ENCODE measurements at regions not wholly inside any gene's neighbourhood (a gene's known extent, or its start where the extent isn't known, plus 50 kb on each side); places are given as distances from the start of the nearest gene placed in this dataset.

- ChIA-PET POLR2A (no interaction called here), CTCF (interaction anchor here (1.9 kb wide), 1 partner anchor 19 kb away, joined by 11 read pairs; no protein-coding TSS in a partner anchor)
- Mint-ChIP-seq H3K27me3 (ENCODE audit: low read depth) (no peaks in the 10 kb centered on the region), H3K27ac (no peak overlapping the region), H3K9me3 (no peaks in the 10 kb centered on the region), H3K36me3 (no peaks in the 10 kb centered on the region), H3K4me1 (peaks cover 31% of the 10 kb centered on the region), H3K4me3 (no peak overlapping the region)
- ATAC-seq (no peak), DNase-seq (ENCODE audit: low spot score) (no peak)
- TF ChIP-seq SMAD4 (CRISPR knock-in tag; IDR thresholded peaks at IDR 0.05) (no peak), STAT6 (CRISPR knock-in tag; conservative IDR thresholded peaks at IDR 0.05; ENCODE audit: low read depth) (no peak), ATF6 (CRISPR knock-in tag; IDR thresholded peaks at IDR 0.05) (no peak), NR1H2 (CRISPR knock-in tag; IDR thresholded peaks at IDR 0.05) (no peak), ATF2 (CRISPR knock-in tag; IDR thresholded peaks at IDR 0.05; ENCODE audit: borderline replicate concordance, low read depth) (no peak), FOXJ3 (CRISPR knock-in tag; IDR thresholded peaks at IDR 0.05; ENCODE audit: borderline replicate concordance) (no peak), KAT7 (CRISPR knock-in tag; IDR thresholded peaks at IDR 0.05; ENCODE audit: borderline replicate concordance) (no peak), GRHL2 (CRISPR knock-in tag; IDR thresholded peaks at IDR 0.05; ENCODE audit: insufficient replicate concordance, severe bottlenecking) (no peak), RELA (CRISPR knock-in tag; IDR thresholded peaks at IDR 0.05; ENCODE audit: borderline replicate concordance) (no peak), PREB (CRISPR knock-in tag; IDR thresholded peaks at IDR 0.05; ENCODE audit: borderline replicate concordance) (no peak), NFYB (CRISPR knock-in tag; conservative IDR thresholded peaks at IDR 0.05; ENCODE audit: low read depth) (no peak), E2F5 (CRISPR knock-in tag; IDR thresholded peaks at IDR 0.05) (no peak), SMAD3 (CRISPR knock-in tag; IDR thresholded peaks at IDR 0.05; ENCODE audit: borderline replicate concordance) (no peak), NFATC4 (CRISPR knock-in tag; IDR thresholded peaks at IDR 0.05) (no peak), ZNF232 (CRISPR knock-in tag; IDR thresholded peaks at IDR 0.05) (no peak)
These were observed 50.9 kb upstream of the RTL6 start for GRCh38 chr22:44548981-44549380.

Data from WTC11 (cell line).